ENCODE measurements at regions not wholly inside any gene's neighbourhood (a gene's known extent, or its start where the extent isn't known, plus 50 kb on each side); places are given as distances from the start of the nearest gene placed in this dataset.

DNA sequence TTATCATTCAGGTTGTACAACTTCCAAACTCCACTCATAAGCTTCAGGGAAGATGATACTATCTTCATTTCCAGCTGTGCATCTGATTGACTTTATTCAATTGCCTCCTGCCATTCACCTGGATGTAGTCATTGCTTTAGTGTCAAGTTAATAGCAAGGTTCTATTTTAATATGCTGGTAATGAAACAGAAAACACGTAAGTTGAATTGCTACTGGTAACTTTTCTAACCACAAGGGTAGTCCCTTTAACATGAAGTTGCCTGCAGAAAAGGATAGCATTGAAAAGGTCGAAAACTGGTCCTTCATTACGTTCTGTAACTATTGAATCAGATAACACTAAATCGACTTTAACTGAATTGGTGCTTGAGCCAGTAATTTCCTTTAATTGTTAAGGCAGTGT lies 459.4 kb upstream of the CDH6 start:
- Histone ChIP-seq H3K27me3 (no peaks in the 10 kb centered on the region), H3K4me3 (no peak overlapping the region), H3K4me1 (no peaks in the 10 kb centered on the region), H3K27ac (no peak overlapping the region), H3K9me3 (no peaks in the 10 kb centered on the region), H3K36me3 (no peaks in the 10 kb centered on the region)
- TF ChIP-seq POLR2A (IDR thresholded peaks at IDR 0.05) (no peak), POLR2AphosphoS5 (IDR thresholded peaks at IDR 0.05) (no peak), EP300 (IDR thresholded peaks at IDR 0.05) (no peak)
- TF ChIP-seq, protein P1, sequence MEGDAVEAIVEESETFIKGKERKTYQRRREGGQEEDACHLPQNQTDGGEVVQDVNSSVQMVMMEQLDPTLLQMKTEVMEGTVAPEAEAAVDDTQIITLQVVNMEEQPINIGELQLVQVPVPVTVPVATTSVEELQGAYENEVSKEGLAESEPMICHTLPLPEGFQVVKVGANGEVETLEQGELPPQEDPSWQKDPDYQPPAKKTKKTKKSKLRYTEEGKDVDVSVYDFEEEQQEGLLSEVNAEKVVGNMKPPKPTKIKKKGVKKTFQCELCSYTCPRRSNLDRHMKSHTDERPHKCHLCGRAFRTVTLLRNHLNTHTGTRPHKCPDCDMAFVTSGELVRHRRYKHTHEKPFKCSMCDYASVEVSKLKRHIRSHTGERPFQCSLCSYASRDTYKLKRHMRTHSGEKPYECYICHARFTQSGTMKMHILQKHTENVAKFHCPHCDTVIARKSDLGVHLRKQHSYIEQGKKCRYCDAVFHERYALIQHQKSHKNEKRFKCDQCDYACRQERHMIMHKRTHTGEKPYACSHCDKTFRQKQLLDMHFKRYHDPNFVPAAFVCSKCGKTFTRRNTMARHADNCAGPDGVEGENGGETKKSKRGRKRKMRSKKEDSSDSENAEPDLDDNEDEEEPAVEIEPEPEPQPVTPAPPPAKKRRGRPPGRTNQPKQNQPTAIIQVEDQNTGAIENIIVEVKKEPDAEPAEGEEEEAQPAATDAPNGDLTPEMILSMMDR (IDR thresholded peaks at IDR 0.05), result no peak
- WGBS, result 84% methylated on average over 4 of the region's 4 CpGs
- DNase-seq (ENCODE audit: low spot score in 2 of 2), result no peak

GRCh38 chr5:30725073-30725472 lies 468.4 kb upstream of the CDH6 start:
- no peak overlapping the region for H3K27ac ChIP-seq
- no peak for DNase-seq (ENCODE audit: low spot score in 2 of 2)
- no peaks in the 10 kb centered on the region for H3K36me3 ChIP-seq
- no peaks in the 10 kb centered on the region for H3K4me1 ChIP-seq
- 79% methylated on average over 1 of the region's 1 CpG for WGBS
- no peaks in the 10 kb centered on the region for H3K27me3 ChIP-seq
- H3K4me3 ChIP-seq, result no peak overlapping the region
- TF ChIP-seq EP300 (IDR thresholded peaks at IDR 0.05), result no peak
- no peak for TF ChIP-seq POLR2A (IDR thresholded peaks at IDR 0.05)
- TF ChIP-seq, protein P1 (IDR thresholded peaks at IDR 0.05), result no peak
- no peak for TF ChIP-seq POLR2AphosphoS5 (IDR thresholded peaks at IDR 0.05)
- no peaks in the 10 kb centered on the region for H3K9me3 ChIP-seq

GRCh38 chr5:30698217-30698616 lies 495.3 kb upstream of the CDH6 start:
- Histone ChIP-seq H3K36me3 (no peaks in the 10 kb centered on the region), H3K27ac (no peak overlapping the region), H3K27me3 (no peaks in the 10 kb centered on the region), H3K4me3 (no peak overlapping the region), H3K9me3 (no peaks in the 10 kb centered on the region), H3K4me1 (no peaks in the 10 kb centered on the region)
- no peak for DNase-seq (ENCODE audit: low spot score in 2 of 2)
- TF ChIP-seq EP300 (IDR thresholded peaks at IDR 0.05) (no peak), POLR2AphosphoS5 (IDR thresholded peaks at IDR 0.05) (no peak), POLR2A (IDR thresholded peaks at IDR 0.05) (no peak)
- TF ChIP-seq, protein P1 (IDR thresholded peaks at IDR 0.05), result no peak
- WGBS, result 87% methylated on average over 4 of the region's 4 CpGs

DNA sequence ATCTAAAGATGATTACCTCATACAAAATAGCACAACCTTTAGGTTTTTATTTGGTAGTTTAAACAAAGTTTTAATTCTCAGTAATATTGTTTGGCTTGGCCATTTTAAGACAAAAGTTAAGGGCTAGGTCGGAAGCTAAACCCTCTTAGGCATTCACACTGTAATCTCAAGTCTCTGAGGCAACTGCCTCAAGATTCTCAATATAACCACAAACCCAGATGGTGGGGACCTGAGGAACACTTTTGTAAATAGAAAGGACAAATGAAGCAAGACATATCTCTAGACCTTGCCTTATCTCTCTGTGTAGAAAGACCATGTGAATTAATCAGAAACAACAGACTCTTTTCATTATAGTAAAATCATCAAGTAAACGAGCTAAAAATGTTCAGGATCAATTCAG lies 500.2 kb upstream of the CDH6 start:
- Histone ChIP-seq H3K27ac (no peak overlapping the region), H3K4me1 (no peaks in the 10 kb centered on the region), H3K9me3 (no peaks in the 10 kb centered on the region), H3K4me3 (no peak overlapping the region), H3K36me3 (no peaks in the 10 kb centered on the region), H3K27me3 (no peaks in the 10 kb centered on the region)
- DNase-seq (ENCODE audit: low spot score in 2 of 2), result no peak
- TF ChIP-seq POLR2AphosphoS5 (IDR thresholded peaks at IDR 0.05), result no peak
- TF ChIP-seq, protein P1 (IDR thresholded peaks at IDR 0.05), result no peak
- no peak for TF ChIP-seq EP300 (IDR thresholded peaks at IDR 0.05)
- TF ChIP-seq POLR2A (IDR thresholded peaks at IDR 0.05), result no peak
- 48% methylated on average over 2 of the region's 2 CpGs for WGBS

DNA sequence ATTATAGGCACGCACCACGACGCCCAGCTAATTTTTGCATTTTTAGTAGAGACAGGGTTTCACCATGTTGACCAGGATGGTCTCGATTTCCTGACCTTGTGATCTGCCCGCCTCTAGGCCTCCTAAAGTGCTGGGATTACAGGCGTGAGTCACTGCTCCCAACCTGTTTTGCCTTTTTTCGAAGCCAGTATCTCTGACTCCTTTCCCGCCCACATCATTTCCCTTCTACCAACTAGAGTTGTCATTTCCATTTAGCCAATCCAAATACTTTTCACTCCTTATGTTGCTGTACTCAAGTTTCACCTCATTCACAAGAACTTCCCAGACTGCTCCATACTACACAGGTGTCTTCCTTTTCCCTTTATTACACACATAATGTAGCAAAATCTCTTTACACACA lies 502.6 kb upstream of the CDH6 start:
- H3K27me3 ChIP-seq, result no peaks in the 10 kb centered on the region
- DNase-seq (ENCODE audit: low spot score in 2 of 2), result no peak
- no peak for TF ChIP-seq EP300 (IDR thresholded peaks at IDR 0.05)
- H3K36me3 ChIP-seq, result no peaks in the 10 kb centered on the region
- H3K27ac ChIP-seq, result no peak overlapping the region
- no peak overlapping the region for H3K4me3 ChIP-seq
- 93% methylated on average over 8 of the region's 8 CpGs for WGBS
- no peaks in the 10 kb centered on the region for H3K4me1 ChIP-seq
- H3K9me3 ChIP-seq, result no peaks in the 10 kb centered on the region

GRCh38 chr5:30687461-30687860 lies 506.0 kb upstream of the CDH6 start:
- no peaks in the 10 kb centered on the region for H3K4me1 ChIP-seq
- H3K27ac ChIP-seq, result no peak overlapping the region
- no peak overlapping the region for H3K4me3 ChIP-seq
- H3K9me3 ChIP-seq, result no peaks in the 10 kb centered on the region
- H3K36me3 ChIP-seq, result no peaks in the 10 kb centered on the region
- TF ChIP-seq EP300 (IDR thresholded peaks at IDR 0.05), result no peak
- no peak for TF ChIP-seq POLR2A (IDR thresholded peaks at IDR 0.05)
- TF ChIP-seq, protein P1 (IDR thresholded peaks at IDR 0.05), result no peak
- TF ChIP-seq POLR2AphosphoS5 (IDR thresholded peaks at IDR 0.05), result no peak
- 77% methylated on average over 5 of the region's 5 CpGs for WGBS
- DNase-seq (ENCODE audit: low spot score in 2 of 2), result no peak
- no peaks in the 10 kb centered on the region for H3K27me3 ChIP-seq
